ENCODE measurements at regions not wholly inside any gene's neighbourhood (a gene's known extent, or its start where the extent isn't known, plus 50 kb on each side); places are given as distances from the start of the nearest gene placed in this dataset.

DNA sequence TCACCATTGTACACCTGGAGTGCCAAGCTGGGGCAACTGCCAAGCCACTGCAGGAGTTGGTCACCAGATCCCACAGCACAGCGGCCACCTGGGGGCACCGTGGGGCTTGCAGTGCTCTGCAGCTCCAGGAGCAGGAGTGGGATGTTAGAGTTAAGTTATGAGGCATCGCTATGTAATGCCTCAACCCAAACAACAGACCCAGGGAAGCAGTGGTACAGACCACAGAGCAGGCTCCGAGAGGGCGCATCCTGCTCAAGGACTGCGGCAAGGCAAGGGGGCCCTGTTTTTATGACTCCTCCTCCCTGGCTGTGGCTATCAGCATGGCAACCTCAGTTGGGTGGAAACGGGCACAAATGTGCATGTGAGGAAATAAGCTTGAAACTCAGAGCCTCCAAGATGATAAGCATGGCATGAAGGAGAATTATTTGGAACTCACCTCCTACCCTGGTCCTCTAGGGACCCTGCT, 63.1 kb downstream of the ARL6IP4 start (continued):
- TF ChIP-seq, protein P1, sequence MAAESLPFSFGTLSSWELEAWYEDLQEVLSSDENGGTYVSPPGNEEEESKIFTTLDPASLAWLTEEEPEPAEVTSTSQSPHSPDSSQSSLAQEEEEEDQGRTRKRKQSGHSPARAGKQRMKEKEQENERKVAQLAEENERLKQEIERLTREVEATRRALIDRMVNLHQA (CRISPR knock-in tag; IDR thresholded peaks at IDR 0.05) = no peak
- TF ChIP-seq ZNF891 (CRISPR knock-in tag; IDR thresholded peaks at IDR 0.05) (no peak), SRSF9 (IDR thresholded peaks at IDR 0.05; ENCODE audit: borderline replicate concordance, insufficient read depth, low read depth, low read length, poor library complexity, severe bottlenecking) (no peak), POLR2G (IDR thresholded peaks at IDR 0.05; ENCODE audit: low read depth, low read length) (no peak), HNF4A (CRISPR knock-in tag; IDR thresholded peaks at IDR 0.05) (no peak), KDM4B (CRISPR knock-in tag; IDR thresholded peaks at IDR 0.05) (0 out of 2 replicates have a peak, but pooled peaks have one; percentile 36), NBN (conservative IDR thresholded peaks at IDR 0.05) (no peak), SAP130 (CRISPR knock-in tag; IDR thresholded peaks at IDR 0.05; ENCODE audit: low read depth) (peak; percentile 42; the same call in 1 of the 2 replicates), ZNF331 (CRISPR knock-in tag; IDR thresholded peaks at IDR 0.05) (peak; percentile 38; the same call in 1 of the 2 replicates), ZNF543 (CRISPR knock-in tag; IDR thresholded peaks at IDR 0.05) (no peak), ZFAT (CRISPR knock-in tag; conservative IDR thresholded peaks at IDR 0.05) (no peak)
- TF ChIP-seq, protein P2, sequence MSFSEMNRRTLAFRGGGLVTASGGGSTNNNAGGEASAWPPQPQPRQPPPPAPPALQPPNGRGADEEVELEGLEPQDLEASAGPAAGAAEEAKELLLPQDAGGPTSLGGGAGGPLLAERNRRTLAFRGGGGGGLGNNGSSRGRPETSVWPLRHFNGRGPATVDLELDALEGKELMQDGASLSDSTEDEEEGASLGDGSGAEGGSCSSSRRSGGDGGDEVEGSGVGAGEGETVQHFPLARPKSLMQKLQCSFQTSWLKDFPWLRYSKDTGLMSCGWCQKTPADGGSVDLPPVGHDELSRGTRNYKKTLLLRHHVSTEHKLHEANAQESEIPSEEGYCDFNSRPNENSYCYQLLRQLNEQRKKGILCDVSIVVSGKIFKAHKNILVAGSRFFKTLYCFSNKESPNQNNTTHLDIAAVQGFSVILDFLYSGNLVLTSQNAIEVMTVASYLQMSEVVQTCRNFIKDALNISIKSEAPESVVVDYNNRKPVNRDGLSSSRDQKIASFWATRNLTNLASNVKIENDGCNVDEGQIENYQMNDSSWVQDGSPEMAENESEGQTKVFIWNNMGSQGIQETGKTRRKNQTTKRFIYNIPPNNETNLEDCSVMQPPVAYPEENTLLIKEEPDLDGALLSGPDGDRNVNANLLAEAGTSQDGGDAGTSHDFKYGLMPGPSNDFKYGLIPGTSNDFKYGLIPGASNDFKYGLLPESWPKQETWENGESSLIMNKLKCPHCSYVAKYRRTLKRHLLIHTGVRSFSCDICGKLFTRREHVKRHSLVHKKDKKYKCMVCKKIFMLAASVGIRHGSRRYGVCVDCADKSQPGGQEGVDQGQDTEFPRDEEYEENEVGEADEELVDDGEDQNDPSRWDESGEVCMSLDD (CRISPR knock-in tag; IDR thresholded peaks at IDR 0.05; ENCODE audit: borderline replicate concordance) = no peak
- TF ChIP-seq, protein P3, sequence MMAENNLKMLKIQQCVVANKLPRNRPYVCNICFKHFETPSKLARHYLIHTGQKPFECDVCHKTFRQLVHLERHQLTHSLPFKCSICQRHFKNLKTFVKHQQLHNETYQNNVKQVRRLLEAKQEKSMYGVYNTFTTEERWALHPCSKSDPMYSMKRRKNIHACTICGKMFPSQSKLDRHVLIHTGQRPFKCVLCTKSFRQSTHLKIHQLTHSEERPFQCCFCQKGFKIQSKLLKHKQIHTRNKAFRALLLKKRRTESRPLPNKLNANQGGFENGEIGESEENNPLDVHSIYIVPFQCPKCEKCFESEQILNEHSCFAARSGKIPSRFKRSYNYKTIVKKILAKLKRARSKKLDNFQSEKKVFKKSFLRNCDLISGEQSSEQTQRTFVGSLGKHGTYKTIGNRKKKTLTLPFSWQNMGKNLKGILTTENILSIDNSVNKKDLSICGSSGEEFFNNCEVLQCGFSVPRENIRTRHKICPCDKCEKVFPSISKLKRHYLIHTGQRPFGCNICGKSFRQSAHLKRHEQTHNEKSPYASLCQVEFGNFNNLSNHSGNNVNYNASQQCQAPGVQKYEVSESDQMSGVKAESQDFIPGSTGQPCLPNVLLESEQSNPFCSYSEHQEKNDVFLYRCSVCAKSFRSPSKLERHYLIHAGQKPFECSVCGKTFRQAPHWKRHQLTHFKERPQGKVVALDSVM (CRISPR knock-in tag; IDR thresholded peaks at IDR 0.05) = no peak
- TF ChIP-seq, protein P4, sequence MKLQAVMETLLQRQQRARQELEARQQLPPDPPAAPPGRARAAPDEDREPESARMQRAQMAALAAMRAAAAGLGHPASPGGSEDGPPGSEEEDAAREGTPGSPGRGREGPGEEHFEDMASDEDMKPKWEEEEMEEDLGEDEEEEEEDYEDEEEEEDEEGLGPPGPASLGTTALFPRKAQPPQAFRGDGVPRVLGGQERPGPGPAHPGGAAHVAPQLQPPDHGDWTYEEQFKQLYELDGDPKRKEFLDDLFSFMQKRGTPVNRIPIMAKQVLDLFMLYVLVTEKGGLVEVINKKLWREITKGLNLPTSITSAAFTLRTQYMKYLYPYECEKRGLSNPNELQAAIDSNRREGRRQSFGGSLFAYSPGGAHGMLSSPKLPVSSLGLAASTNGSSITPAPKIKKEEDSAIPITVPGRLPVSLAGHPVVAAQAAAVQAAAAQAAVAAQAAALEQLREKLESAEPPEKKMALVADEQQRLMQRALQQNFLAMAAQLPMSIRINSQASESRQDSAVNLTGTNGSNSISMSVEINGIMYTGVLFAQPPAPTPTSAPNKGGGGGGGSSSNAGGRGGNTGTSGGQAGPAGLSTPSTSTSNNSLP (IDR thresholded peaks at IDR 0.05; ENCODE audit: low read depth, low read length) = no peak
- TF ChIP-seq, protein P5, sequence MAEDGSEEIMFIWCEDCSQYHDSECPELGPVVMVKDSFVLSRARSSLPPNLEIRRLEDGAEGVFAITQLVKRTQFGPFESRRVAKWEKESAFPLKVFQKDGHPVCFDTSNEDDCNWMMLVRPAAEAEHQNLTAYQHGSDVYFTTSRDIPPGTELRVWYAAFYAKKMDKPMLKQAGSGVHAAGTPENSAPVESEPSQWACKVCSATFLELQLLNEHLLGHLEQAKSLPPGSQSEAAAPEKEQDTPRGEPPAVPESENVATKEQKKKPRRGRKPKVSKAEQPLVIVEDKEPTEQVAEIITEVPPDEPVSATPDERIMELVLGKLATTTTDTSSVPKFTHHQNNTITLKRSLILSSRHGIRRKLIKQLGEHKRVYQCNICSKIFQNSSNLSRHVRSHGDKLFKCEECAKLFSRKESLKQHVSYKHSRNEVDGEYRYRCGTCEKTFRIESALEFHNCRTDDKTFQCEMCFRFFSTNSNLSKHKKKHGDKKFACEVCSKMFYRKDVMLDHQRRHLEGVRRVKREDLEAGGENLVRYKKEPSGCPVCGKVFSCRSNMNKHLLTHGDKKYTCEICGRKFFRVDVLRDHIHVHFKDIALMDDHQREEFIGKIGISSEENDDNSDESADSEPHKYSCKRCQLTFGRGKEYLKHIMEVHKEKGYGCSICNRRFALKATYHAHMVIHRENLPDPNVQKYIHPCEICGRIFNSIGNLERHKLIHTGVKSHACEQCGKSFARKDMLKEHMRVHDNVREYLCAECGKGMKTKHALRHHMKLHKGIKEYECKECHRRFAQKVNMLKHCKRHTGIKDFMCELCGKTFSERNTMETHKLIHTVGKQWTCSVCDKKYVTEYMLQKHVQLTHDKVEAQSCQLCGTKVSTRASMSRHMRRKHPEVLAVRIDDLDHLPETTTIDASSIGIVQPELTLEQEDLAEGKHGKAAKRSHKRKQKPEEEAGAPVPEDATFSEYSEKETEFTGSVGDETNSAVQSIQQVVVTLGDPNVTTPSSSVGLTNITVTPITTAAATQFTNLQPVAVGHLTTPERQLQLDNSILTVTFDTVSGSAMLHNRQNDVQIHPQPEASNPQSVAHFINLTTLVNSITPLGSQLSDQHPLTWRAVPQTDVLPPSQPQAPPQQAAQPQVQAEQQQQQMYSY (CRISPR knock-in tag; IDR thresholded peaks at IDR 0.05) = no peak
- TF ChIP-seq, protein P6, sequence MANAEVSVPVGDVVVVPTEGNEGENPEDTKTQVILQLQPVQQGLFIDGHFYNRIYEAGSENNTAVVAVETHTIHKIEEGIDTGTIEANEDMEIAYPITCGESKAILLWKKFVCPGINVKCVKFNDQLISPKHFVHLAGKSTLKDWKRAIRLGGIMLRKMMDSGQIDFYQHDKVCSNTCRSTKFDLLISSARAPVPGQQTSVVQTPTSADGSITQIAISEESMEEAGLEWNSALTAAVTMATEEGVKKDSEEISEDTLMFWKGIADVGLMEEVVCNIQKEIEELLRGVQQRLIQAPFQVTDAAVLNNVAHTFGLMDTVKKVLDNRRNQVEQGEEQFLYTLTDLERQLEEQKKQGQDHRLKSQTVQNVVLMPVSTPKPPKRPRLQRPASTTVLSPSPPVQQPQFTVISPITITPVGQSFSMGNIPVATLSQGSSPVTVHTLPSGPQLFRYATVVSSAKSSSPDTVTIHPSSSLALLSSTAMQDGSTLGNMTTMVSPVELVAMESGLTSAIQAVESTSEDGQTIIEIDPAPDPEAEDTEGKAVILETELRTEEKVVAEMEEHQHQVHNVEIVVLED (CRISPR knock-in tag; IDR thresholded peaks at IDR 0.05; ENCODE audit: borderline replicate concordance) = no peak

Data from HepG2 (cell line).